ENCODE measurements at regions not wholly inside any gene's neighbourhood (a gene's known extent, or its start where the extent isn't known, plus 50 kb on each side); places are given as distances from the start of the nearest gene placed in this dataset.
"Not testable (repeated sequence)": the region's sequence is repeated elsewhere in the genome, so short reads cannot be mapped to it uniquely, and the experiment has no call there.

DNA sequence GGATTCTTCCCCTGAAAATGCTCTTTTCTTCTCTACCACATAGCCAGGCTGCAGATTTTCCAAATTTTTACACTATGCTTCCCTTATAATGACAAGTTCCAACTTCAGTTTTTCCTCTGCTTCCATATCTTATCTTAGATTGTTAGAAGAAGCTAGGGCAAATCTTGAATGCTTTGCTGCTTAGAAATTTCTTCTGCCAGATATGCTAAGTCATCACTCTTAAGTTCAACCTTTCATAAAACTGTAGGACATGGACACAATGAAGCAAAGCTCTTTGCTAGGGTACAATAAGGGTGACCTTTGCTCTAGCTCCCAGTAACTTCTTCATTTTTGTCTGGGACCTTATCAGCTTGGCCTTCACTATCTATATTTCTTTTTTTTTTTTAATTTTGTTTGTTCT lies 88.7 kb downstream of the NXNL2 start:
- TF ChIP-seq, protein P1, sequence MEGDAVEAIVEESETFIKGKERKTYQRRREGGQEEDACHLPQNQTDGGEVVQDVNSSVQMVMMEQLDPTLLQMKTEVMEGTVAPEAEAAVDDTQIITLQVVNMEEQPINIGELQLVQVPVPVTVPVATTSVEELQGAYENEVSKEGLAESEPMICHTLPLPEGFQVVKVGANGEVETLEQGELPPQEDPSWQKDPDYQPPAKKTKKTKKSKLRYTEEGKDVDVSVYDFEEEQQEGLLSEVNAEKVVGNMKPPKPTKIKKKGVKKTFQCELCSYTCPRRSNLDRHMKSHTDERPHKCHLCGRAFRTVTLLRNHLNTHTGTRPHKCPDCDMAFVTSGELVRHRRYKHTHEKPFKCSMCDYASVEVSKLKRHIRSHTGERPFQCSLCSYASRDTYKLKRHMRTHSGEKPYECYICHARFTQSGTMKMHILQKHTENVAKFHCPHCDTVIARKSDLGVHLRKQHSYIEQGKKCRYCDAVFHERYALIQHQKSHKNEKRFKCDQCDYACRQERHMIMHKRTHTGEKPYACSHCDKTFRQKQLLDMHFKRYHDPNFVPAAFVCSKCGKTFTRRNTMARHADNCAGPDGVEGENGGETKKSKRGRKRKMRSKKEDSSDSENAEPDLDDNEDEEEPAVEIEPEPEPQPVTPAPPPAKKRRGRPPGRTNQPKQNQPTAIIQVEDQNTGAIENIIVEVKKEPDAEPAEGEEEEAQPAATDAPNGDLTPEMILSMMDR (IDR thresholded peaks at IDR 0.05; ENCODE audit: unreplicated experiment): no peak
- Mint-ChIP-seq H3K27ac (ENCODE audit: unreplicated experiment) (no peak overlapping the region), H3K36me3 (ENCODE audit: insufficient read depth, unreplicated experiment) (no peaks in the 10 kb centered on the region), H3K4me3 (ENCODE audit: low read depth, unreplicated experiment) (no peak overlapping the region), H3K27me3 (ENCODE audit: unreplicated experiment) (peaks cover 18% of the 10 kb centered on the region), H3K9me3 (ENCODE audit: low read depth, unreplicated experiment) (peaks cover 2% of the 10 kb centered on the region), H3K4me1 (ENCODE audit: low read depth, unreplicated experiment) (no peaks in the 10 kb centered on the region)
- CTCF ChIA-PET: no interaction called here
- intact Hi-C loops (cut with micrococcal nuclease; ENCODE audit: unreplicated experiment): no loop called here
- no peak for DNase-seq
- BruUV-seq (replicated peaks): no TSS peak

DNA sequence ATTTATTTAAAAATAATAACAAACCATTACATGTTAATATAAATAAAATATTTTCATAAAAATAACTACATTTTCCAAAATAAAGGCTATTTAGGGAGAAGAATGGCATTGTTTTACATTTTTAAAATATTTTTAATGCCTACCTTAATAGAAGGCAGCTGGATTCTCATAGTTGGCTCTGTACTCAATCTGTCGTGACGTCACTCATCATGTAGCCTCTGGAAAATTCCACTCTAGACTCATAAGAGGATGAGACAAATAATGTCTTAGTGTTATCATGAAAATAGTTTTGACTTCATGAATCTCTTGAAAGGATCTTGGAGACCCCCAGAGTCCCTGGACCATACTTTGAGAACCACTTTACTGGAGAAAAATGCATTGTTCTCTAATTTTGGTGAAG lies 93.1 kb downstream of the NXNL2 start:
- no TSS peak for BruUV-seq (replicated peaks)
- Mint-ChIP-seq H3K27ac (ENCODE audit: unreplicated experiment) (no peak overlapping the region), H3K4me1 (ENCODE audit: low read depth, unreplicated experiment) (no peaks in the 10 kb centered on the region), H3K27me3 (ENCODE audit: unreplicated experiment) (peaks cover 30% of the 10 kb centered on the region), H3K9me3 (ENCODE audit: low read depth, unreplicated experiment) (no peaks in the 10 kb centered on the region), H3K4me3 (ENCODE audit: low read depth, unreplicated experiment) (no peak overlapping the region), H3K36me3 (ENCODE audit: insufficient read depth, unreplicated experiment) (no peaks in the 10 kb centered on the region)
- intact Hi-C loops (cut with micrococcal nuclease; ENCODE audit: unreplicated experiment): no loop called here
- CTCF ChIA-PET: no interaction called here
- DNase-seq: no peak
- TF ChIP-seq, protein P1 (IDR thresholded peaks at IDR 0.05; ENCODE audit: unreplicated experiment): no peak

DNA sequence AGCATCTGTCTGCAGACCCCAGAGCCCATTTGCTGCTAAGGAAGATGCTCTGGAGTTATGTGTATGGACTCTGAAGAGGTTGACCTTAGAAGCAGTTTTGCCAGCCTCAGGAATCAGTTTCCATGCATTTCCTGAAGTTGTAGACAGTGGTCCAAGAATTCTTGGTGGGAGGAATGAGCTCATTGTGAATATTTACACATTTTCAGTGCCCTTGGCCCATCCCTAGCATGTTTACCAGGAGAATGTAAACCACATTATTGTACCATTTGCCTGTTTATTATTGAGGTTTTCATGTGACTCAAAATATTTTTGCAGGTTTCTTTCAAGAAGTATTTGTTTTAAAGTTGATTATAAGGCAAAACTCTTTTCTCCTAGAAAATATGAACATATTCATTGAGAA lies 93.8 kb downstream of the NXNL2 start:
- Mint-ChIP-seq H3K27me3 (ENCODE audit: unreplicated experiment) (peaks cover 30% of the 10 kb centered on the region), H3K27ac (ENCODE audit: unreplicated experiment) (no peak overlapping the region), H3K4me3 (ENCODE audit: low read depth, unreplicated experiment) (no peak overlapping the region), H3K4me1 (ENCODE audit: low read depth, unreplicated experiment) (no peaks in the 10 kb centered on the region), H3K9me3 (ENCODE audit: low read depth, unreplicated experiment) (no peaks in the 10 kb centered on the region), H3K36me3 (ENCODE audit: insufficient read depth, unreplicated experiment) (no peaks in the 10 kb centered on the region)
- no peak for DNase-seq
- no TSS peak for BruUV-seq (replicated peaks)
- TF ChIP-seq, protein P1 (IDR thresholded peaks at IDR 0.05; ENCODE audit: unreplicated experiment): no peak
- CTCF ChIA-PET: no interaction called here
- intact Hi-C loops (cut with micrococcal nuclease; ENCODE audit: unreplicated experiment): no loop called here

DNA sequence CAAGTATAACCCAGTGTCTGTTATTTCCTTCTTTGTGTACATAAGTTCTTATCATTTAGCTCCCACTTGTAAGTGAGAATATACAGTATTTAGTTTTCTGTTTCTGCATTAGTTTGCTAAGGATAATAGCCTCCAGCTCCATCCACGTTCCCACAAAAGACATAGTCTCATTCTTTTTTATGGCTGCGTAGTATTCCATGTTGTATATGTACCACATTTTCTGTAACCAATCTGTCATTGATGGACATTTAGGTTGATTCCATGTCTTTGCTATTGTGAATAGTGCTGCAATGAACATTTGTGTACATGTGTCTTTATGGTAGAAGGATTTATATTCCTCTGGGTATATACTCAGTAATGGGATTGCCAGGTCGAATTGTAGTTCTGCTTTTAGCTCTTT lies 95.6 kb downstream of the NXNL2 start:
- not testable (repeated sequence) for BruUV-seq (replicated peaks)

GRCh38 chr9:88635151-88635550 lies 100.2 kb downstream of the NXNL2 start:
- intact Hi-C loops (cut with micrococcal nuclease; ENCODE audit: unreplicated experiment): no loop called here

More for the DNA sequence above, 95.6 kb downstream of the NXNL2 start:
- H3K4me1 Mint-ChIP-seq (ENCODE audit: low read depth, unreplicated experiment); H3K27ac Mint-ChIP-seq (ENCODE audit: unreplicated experiment); CTCF ChIA-PET; DNase-seq; H3K4me3 Mint-ChIP-seq (ENCODE audit: low read depth, unreplicated experiment); H3K9me3 Mint-ChIP-seq (ENCODE audit: low read depth, unreplicated experiment); H3K36me3 Mint-ChIP-seq (ENCODE audit: insufficient read depth, unreplicated experiment); intact Hi-C loops (cut with micrococcal nuclease; ENCODE audit: unreplicated experiment): not testable (repeated sequence)
- H3K27me3 Mint-ChIP-seq (ENCODE audit: unreplicated experiment): peaks cover 28% of the 10 kb centered on the region

More at GRCh38 chr9:88635151-88635550, 100.2 kb downstream of the NXNL2 start:
- no peaks in the 10 kb centered on the region for H3K4me1 Mint-ChIP-seq (ENCODE audit: low read depth, unreplicated experiment)
- CTCF ChIA-PET: no interaction called here
- H3K9me3 Mint-ChIP-seq (ENCODE audit: low read depth, unreplicated experiment): no peaks in the 10 kb centered on the region
- no peaks in the 10 kb centered on the region for H3K36me3 Mint-ChIP-seq (ENCODE audit: insufficient read depth, unreplicated experiment)
- H3K27ac Mint-ChIP-seq (ENCODE audit: unreplicated experiment): no peak overlapping the region
- no peak for DNase-seq
- H3K27me3 Mint-ChIP-seq (ENCODE audit: unreplicated experiment): peaks cover 74% of the 10 kb centered on the region
- no TSS peak for BruUV-seq (replicated peaks)
- H3K4me3 Mint-ChIP-seq (ENCODE audit: low read depth, unreplicated experiment): no peak overlapping the region
- TF ChIP-seq, protein P1 (IDR thresholded peaks at IDR 0.05; ENCODE audit: unreplicated experiment): no peak

All from Calu3 (cell line).